ENCODE measurements at regions not wholly inside any gene's neighbourhood (a gene's known extent, or its start where the extent isn't known, plus 50 kb on each side); places are given as distances from the start of the nearest gene placed in this dataset.

DNA sequence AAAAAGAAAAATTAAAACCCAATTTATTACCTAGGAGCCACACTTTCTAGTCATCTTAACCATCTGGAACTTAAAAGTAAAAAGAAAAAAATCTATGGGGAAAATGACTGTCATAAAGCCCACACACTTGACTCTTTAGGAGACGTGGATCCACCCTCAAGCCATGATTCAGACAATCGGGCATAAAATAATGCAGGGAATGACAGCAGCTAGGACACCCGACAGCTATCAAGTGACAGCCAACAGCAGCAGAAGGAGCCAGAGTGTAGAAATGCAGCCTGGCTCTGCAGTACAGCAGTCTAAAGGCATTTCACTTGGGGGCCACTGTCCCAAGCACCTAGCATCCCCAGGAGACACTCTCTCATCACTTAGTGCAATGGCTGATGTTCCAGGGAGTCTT lies 226.9 kb downstream of the CAAP1 start:
- no peak for TF ChIP-seq CTCF (IDR thresholded peaks at IDR 0.05)
- no peak for TF ChIP-seq POLR2AphosphoS5 (IDR thresholded peaks at IDR 0.05)
- TF ChIP-seq POLR2A (IDR thresholded peaks at IDR 0.05) = no peak

Data from breast epithelium (tissue), 3 donors.